Epithelial cell of esophagus (primary cell): ENCODE measurements at regions not wholly inside any gene's neighbourhood (a gene's known extent, or its start where the extent isn't known, plus 50 kb on each side); places are given as distances from the start of the nearest gene placed in this dataset.
"Not testable (repeated sequence)": the region's sequence is repeated elsewhere in the genome, so short reads cannot be mapped to it uniquely, and the experiment has no call there.

ENCODE experiments used
- DNase-seq: peaks from one replicate; pipeline ENCODE4 v3.0.0; 2010; ENCODE audit warnings: low read depth
- H3K4me3 ChIP-seq: 2 replicates; pipeline ENCODE4 v1.5.1; 2011; ENCODE audit warnings: mild to moderate bottlenecking, low read length, control low read depth
- TF ChIP-seq, protein P1 (sequence below): IDR thresholded peaks from 2 replicates; pipeline ENCODE4 v1.5.1; 2011; ENCODE audit warnings: low read depth, mild to moderate bottlenecking, low read length, control low read depth, inconsistent platforms; ENCODE audit not compliant: insufficient read depth; ENCODE audit errors: missing control alignments

DNA sequence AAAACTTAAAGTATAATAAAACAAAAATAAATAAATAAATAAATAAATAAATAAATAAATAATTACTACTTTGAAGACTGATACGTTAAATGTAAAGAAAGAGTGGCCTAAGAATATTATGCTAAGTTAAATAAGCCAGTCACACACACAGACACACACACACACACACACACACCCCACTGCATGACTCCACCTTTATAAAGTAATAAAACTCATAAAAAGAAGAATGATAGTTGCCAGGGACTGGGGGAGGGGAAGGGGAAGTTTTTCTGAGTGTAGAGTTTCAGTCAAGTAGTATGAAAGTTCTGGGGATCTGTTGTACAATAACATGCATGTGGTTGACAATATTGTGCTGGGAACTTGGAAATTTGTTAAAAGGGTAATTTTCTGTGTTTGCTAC is 1237.5 kb upstream of the GYPC start:
- no peak for DNase-seq
- TF ChIP-seq, protein P1, sequence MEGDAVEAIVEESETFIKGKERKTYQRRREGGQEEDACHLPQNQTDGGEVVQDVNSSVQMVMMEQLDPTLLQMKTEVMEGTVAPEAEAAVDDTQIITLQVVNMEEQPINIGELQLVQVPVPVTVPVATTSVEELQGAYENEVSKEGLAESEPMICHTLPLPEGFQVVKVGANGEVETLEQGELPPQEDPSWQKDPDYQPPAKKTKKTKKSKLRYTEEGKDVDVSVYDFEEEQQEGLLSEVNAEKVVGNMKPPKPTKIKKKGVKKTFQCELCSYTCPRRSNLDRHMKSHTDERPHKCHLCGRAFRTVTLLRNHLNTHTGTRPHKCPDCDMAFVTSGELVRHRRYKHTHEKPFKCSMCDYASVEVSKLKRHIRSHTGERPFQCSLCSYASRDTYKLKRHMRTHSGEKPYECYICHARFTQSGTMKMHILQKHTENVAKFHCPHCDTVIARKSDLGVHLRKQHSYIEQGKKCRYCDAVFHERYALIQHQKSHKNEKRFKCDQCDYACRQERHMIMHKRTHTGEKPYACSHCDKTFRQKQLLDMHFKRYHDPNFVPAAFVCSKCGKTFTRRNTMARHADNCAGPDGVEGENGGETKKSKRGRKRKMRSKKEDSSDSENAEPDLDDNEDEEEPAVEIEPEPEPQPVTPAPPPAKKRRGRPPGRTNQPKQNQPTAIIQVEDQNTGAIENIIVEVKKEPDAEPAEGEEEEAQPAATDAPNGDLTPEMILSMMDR: no peak
- no peak overlapping the region for H3K4me3 ChIP-seq

DNA sequence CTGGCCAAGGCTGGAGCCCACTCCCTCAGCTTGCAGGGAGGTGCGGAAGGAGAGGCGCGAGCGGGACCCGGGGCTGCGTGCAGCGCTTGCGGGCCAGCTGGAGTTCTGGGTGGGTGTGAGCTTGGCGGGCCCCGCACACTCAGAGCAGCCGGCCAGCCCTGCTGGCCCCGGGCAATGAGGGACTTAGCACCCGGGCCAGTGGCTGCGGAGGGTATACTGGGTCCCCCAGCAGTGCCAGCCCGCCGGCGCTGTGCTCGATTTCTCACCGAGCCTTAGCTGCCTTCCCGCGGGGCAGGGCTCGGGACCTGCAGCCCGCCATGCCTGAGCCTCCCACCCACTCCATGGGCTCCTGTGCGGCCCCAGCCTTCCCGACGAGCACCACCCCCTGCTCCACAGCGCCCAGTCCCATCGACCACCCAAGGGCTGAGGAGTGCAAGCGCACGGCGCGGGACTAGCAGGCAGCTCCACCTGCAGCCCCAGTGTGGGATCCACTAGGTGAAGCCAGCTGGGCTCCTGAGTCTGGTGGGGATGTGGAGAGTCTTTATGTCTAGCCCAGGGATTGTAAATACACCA is 1233.7 kb upstream of the GYPC start:
- DNase-seq: not testable (repeated sequence)

DNA sequence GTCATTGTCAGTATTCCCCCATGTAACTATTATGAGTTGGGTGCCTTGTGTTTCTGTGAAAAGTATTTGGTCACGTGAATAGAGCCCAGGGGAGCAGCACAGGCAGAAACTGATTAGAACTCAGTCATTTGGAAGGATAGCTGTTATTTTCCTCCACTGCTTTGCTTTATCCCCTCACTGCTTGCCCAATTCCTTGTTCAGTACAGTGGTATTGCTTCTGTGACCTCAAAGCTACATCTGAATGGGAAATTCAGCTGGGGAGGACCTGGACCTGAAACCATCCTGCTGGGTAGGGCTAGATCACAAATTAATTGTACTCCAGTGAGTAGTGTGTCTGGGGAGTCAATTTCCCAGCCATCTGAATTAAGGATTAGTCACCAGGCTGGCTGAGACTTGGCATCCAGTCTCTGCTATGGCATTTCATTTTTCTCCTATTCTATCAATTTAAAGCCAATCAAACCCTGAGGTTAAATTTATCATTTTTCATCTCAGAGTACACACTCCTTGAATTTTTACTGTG is 1231.6 kb upstream of the GYPC start:
- DNase-seq: no peak
- H3K4me3 ChIP-seq: no peak overlapping the region
- TF ChIP-seq, protein P1: no peak

More for the DNA sequence above, 1233.7 kb upstream of the GYPC start:
- H3K4me3 ChIP-seq: not testable (repeated sequence)

DNA sequence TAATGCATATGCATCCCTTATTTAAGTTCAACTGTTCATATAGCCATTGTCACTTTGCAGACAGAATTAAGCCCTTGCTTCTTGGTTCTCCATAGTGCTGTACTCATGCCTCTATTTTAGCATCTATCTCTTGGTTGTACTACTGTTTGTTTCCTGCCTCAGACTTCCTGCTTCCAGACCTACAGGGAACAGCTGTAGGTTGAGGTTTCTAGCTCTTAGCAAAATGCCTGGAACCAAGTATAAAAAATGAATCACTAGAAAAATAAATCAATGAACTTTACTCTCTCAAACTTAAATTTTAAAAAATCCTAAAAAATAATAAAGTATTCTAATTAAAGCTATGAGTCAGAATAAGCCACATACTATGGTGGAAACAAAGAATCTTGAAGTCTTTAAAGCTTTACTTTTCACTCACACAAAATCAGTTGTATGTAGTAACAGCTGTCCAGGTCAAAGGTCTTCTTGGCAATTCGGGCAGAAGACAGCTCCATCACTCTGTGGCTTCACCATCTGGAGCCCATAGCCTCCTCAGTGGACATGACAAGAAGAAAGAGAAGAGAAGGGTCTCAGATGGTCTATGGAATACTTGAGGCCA is 1228.1 kb upstream of the GYPC start:
- DNase-seq: no peak
- TF ChIP-seq, protein P1: no peak
- H3K4me3 ChIP-seq: no peak overlapping the region

DNA sequence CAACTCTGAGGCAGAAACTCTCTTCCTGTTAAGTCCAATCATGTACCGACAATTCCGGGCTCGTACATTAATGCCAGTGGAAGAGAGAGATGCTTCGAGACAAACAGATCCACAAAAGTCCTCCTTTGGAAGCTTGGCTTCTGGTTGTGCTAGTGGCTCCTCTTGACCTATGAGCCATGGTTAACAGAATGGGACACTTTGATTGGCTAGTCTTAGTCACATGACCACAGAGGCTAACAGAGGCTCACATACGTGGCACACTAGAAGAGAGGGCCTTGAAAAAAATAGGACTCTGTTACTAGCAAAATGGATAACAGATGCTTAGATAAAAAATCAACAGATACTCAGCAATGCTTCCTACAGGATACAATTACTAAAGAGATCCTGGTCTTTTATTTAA is 1211.9 kb upstream of the GYPC start:
- no peak for DNase-seq
- no peak overlapping the region for H3K4me3 ChIP-seq
- TF ChIP-seq, protein P1: no peak

DNA sequence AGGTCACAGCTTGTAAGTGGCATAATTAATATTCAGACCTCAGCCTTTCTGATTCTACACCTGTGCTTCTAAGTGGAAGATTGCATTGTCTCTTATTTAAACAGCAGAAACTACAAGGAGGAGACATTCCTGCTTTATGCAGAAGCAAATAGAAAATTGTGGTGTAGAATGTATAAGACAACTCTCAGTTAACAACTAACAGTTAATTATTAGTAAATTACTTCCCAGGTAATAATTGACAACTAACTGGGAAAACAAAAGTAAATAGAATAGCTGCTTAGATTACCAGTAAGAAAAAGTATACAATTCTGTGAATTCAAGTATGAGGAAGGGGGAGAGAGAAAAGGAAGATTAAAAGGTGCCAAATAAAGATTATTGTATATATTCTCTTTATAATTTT is 1210.5 kb upstream of the GYPC start:
- no peak for DNase-seq
- H3K4me3 ChIP-seq: no peak overlapping the region
- TF ChIP-seq, protein P1: no peak

DNA sequence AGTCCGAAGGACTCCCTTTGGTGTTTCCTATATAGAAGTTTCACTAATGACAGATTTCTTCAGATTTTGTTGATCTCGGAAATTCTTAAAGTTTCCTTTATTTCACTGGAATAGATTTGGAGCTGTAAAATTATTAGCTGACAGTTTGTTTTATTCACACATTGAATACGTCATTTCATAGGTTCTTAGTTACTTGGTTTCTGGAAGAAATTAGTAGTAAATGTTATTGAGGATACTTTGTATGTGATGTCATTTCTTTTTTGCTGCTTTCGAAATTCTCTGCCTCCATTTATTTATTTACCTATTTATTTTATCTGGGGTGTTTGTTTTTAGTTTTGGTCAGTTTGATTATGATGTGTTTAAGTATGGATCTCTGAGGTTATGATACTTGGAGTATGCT is 1205.9 kb upstream of the GYPC start:
- no peak for DNase-seq
- TF ChIP-seq, protein P1: no peak
- H3K4me3 ChIP-seq: no peak overlapping the region
